Testis (tissue), 2 donors: ENCODE measurements at regions not wholly inside any gene's neighbourhood (a gene's known extent, or its start where the extent isn't known, plus 50 kb on each side); places are given as distances from the start of the nearest gene placed in this dataset.

Source experiments
- POLR2A ChIP-seq: fragments of 450-650 bp; IDR thresholded peaks from one replicate; pipeline ENCODE4 v1.6.1; 2017; ENCODE audit warnings: antibody characterized with exemption, mild to moderate bottlenecking, moderate library complexity
- TF ChIP-seq, protein P1 (sequence below), 3 experiments: fragments of 450-650 bp in 2 of 3; fragments of 200-600 bp in 1 of 3; sonication (generic) in 1 of 3; IDR thresholded peaks; one replicate each; pipeline ENCODE4 v1.5.1; 2016 to 2019; ENCODE audit warnings: antibody characterized with exemption in 3 of 3, mild to moderate bottlenecking in 2 of 3, moderate library complexity in 1 of 3

DNA sequence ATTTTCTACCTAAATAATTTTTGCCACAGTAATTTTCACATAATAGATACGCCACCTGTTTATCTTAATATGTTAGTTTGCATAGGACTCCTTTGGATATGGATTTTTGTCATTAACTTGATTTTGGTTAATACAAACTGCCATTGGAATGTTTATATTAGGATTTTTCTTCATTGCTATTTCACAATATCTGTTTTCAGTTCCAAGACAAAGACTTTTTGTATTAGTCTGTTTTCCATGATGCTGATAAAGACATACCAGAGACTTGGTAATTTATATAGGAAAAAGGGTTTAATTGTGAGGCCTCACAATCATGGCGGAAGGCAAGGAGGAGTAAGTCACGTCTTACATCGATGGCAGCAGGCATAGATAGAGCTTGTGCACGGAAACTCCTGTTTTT is 503.1 kb upstream of the TMEFF2 start:
- TF ChIP-seq, protein P1, sequence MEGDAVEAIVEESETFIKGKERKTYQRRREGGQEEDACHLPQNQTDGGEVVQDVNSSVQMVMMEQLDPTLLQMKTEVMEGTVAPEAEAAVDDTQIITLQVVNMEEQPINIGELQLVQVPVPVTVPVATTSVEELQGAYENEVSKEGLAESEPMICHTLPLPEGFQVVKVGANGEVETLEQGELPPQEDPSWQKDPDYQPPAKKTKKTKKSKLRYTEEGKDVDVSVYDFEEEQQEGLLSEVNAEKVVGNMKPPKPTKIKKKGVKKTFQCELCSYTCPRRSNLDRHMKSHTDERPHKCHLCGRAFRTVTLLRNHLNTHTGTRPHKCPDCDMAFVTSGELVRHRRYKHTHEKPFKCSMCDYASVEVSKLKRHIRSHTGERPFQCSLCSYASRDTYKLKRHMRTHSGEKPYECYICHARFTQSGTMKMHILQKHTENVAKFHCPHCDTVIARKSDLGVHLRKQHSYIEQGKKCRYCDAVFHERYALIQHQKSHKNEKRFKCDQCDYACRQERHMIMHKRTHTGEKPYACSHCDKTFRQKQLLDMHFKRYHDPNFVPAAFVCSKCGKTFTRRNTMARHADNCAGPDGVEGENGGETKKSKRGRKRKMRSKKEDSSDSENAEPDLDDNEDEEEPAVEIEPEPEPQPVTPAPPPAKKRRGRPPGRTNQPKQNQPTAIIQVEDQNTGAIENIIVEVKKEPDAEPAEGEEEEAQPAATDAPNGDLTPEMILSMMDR (IDR thresholded peaks at IDR 0.05) = no peak
- no peak for TF ChIP-seq POLR2A
